ENCODE measurements at regions not wholly inside any gene's neighbourhood (a gene's known extent, or its start where the extent isn't known, plus 50 kb on each side); places are given as distances from the start of the nearest gene placed in this dataset.

- no peak for TF ChIP-seq CTCF (conservative IDR thresholded peaks at IDR 0.05)
- H3K27ac ChIP-seq = no peak overlapping the region
These were observed 120.1 kb upstream of the CCL21 start for GRCh38 chr9:34830068-34830467.

GRCh38 chr9:34826999-34827538, 117.1 kb upstream of the CCL21 start:
- TF ChIP-seq CTCF (conservative IDR thresholded peaks at IDR 0.05) = no peak
- H3K27ac ChIP-seq = no peak overlapping the region

GRCh38 chr9:34825775-34826174, 115.8 kb upstream of the CCL21 start:
- H3K27ac ChIP-seq = no peak overlapping the region
- no peak for TF ChIP-seq CTCF (conservative IDR thresholded peaks at IDR 0.05)

GRCh38 chr9:34823778-34824177, 113.8 kb upstream of the CCL21 start:
- no peak for TF ChIP-seq CTCF (conservative IDR thresholded peaks at IDR 0.05)
- H3K27ac ChIP-seq = no peak overlapping the region

GRCh38 chr9:34810187-34810524, 100.2 kb upstream of the CCL21 start:
- TF ChIP-seq CTCF (conservative IDR thresholded peaks at IDR 0.05) = no peak
- H3K27ac ChIP-seq = no peak overlapping the region

GRCh38 chr9:34809504-34810186, 99.7 kb upstream of the CCL21 start:
- no peak for TF ChIP-seq CTCF (conservative IDR thresholded peaks at IDR 0.05)

GRCh38 chr9:34802916-34803315, 93.0 kb upstream of the CCL21 start:
- no peak for TF ChIP-seq CTCF (conservative IDR thresholded peaks at IDR 0.05)
- H3K27ac ChIP-seq = no peak overlapping the region

More at GRCh38 chr9:34809504-34810186, 99.7 kb upstream of the CCL21 start:
- H3K27ac ChIP-seq = no peak overlapping the region
